ENCODE measurements at regions not wholly inside any gene's neighbourhood (a gene's known extent, or its start where the extent isn't known, plus 50 kb on each side); places are given as distances from the start of the nearest gene placed in this dataset.

- TF ChIP-seq POLR2A (IDR thresholded peaks at IDR 0.05) (no peak), CTCF (IDR thresholded peaks at IDR 0.05) (no peak)
These were observed 250.2 kb upstream of the FGGY start for GRCh38 chr1:59046730-59047157.

Data from lower leg skin (tissue), 3 donors.